GM21390 (cell line): ENCODE measurements at regions not wholly inside any gene's neighbourhood (a gene's known extent, or its start where the extent isn't known, plus 50 kb on each side); places are given as distances from the start of the nearest gene placed in this dataset.
"Not testable (repeated sequence)": the region's sequence is repeated elsewhere in the genome, so short reads cannot be mapped to it uniquely, and the experiment has no call there.

Experiments
- ATAC-seq: cut with Tn5 transposase; IDR thresholded peaks from one replicate; pipeline ENCODE4 v1.9.1; 2021; ENCODE audit not compliant: unreplicated experiment

- ATAC-seq, result no peak
These were observed 763.9 kb upstream of the MGAT4C start for GRCh38 chr12:87020071-87020470.

- no peak for ATAC-seq
These were observed 759.2 kb upstream of the MGAT4C start for GRCh38 chr12:87015352-87015751.

GRCh38 chr12:87008785-87009384, 752.7 kb upstream of the MGAT4C start:
- no peak for ATAC-seq

- ATAC-seq, result no peak
These were observed 744.9 kb upstream of the MGAT4C start for GRCh38 chr12:87001102-87001501.

GRCh38 chr12:86985298-86985697, 729.1 kb upstream of the MGAT4C start:
- no peak for ATAC-seq

GRCh38 chr12:86970595-86970994, 714.4 kb upstream of the MGAT4C start:
- not testable (repeated sequence) for ATAC-seq

GRCh38 chr12:86959766-86960458, 703.7 kb upstream of the MGAT4C start:
- ATAC-seq, result no peak

GRCh38 chr12:86950444-86950843, 694.3 kb upstream of the MGAT4C start:
- no peak for ATAC-seq

- ATAC-seq, result no peak
These were observed 693.9 kb upstream of the MGAT4C start for GRCh38 chr12:86950043-86950442.

GRCh38 chr12:86948851-86949250, 692.7 kb upstream of the MGAT4C start:
- ATAC-seq, result no peak

GRCh38 chr12:86945685-86946196, 689.5 kb upstream of the MGAT4C start:
- ATAC-seq, result no peak

- not testable (repeated sequence) for ATAC-seq
These were observed 688.1 kb upstream of the MGAT4C start for GRCh38 chr12:86944197-86944819.

- no peak for ATAC-seq
These were observed 675.5 kb upstream of the MGAT4C start for GRCh38 chr12:86931714-86932113.

- ATAC-seq, result no peak
These were observed 673.8 kb upstream of the MGAT4C start for GRCh38 chr12:86929962-86930361.

GRCh38 chr12:86917121-86917520, 660.9 kb upstream of the MGAT4C start:
- ATAC-seq, result no peak

GRCh38 chr12:86914721-86915120, 658.5 kb upstream of the MGAT4C start:
- ATAC-seq, result no peak

GRCh38 chr12:86911973-86912372, 655.8 kb upstream of the MGAT4C start:
- no peak for ATAC-seq

- ATAC-seq, result no peak
These were observed 647.0 kb upstream of the MGAT4C start for GRCh38 chr12:86903159-86903558.

GRCh38 chr12:86860776-86861175, 604.6 kb upstream of the MGAT4C start:
- ATAC-seq, result no peak

GRCh38 chr12:86852451-86852850, 596.3 kb upstream of the MGAT4C start:
- no peak for ATAC-seq

- no peak for ATAC-seq
These were observed 582.5 kb upstream of the MGAT4C start for GRCh38 chr12:86838711-86839110.

- ATAC-seq, result no peak
These were observed 582.1 kb upstream of the MGAT4C start for GRCh38 chr12:86838260-86838659.
